ENCODE measurements at regions not wholly inside any gene's neighbourhood (a gene's known extent, or its start where the extent isn't known, plus 50 kb on each side); places are given as distances from the start of the nearest gene placed in this dataset.

DNA sequence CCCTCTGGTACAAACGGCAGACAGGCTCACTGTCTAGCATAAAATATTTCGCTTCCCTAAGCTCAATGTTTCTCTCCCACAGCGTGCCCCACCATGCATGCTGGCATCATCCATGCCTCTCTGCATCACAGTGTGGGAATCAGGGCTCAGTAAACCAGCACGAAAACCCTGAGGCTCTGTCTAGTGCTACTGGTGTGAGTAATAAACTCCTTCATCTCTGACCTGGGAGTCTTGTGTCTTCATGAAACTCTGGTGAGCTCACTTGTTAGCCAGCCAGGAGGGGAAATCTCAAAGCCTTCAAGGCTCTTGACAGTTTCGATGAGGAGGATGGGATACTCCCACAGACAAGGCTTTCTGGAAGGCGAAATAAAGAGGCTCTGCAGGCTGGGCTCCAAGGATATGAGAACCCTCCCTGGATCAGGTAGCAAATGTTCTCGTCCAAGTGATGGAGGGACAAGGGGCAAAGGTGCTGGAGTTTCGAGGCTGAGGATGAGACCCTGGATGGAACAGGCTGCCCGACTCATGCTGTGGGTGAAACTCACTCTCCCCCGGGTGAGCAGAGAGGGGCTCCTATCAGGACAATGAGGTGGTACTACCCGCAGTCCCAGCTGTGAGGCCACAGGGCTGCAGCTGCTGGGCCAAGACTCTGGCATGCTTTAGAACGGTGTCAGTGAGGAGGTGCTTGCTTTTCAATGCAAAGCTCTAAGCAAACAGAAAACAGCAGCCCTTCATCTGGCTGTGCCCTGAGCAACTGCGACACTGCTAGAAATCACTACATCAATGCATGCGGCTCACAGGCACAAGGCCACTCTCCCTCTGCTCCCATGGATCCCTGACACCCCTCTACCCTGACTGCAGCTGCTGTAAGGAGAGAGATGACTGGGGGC, 69.3 kb downstream of the SHANK2 start:
- TF ChIP-seq ZBTB10 (tag by site-specific recombination; IDR thresholded peaks at IDR 0.05) (no peak), CTCF (tag by site-specific recombination; IDR thresholded peaks at IDR 0.05) (no peak), ZNF585B (tag by site-specific recombination; IDR thresholded peaks at IDR 0.05) (no peak), ZNF280D (tag by site-specific recombination; IDR thresholded peaks at IDR 0.05) (no peak), ZNF184 (tag by site-specific recombination; IDR thresholded peaks at IDR 0.05) (no peak), INSM2 (tag by site-specific recombination; IDR thresholded peaks at IDR 0.05) (no peak), SALL2 (tag by site-specific recombination; IDR thresholded peaks at IDR 0.05; ENCODE audit: borderline replicate concordance) (no peak), KLF16 (tag by site-specific recombination; IDR thresholded peaks at IDR 0.05) (no peak)

All from HEK293 (cell line).